Lung (tissue), 11 donors: ENCODE measurements at regions not wholly inside any gene's neighbourhood (a gene's known extent, or its start where the extent isn't known, plus 50 kb on each side); places are given as distances from the start of the nearest gene placed in this dataset.

Experiments used
- ATAC-seq: fragments of 200-7000 bp; cut with Tn5 transposase; one replicate; pipeline ENCODE4 v1.9.1; 2020; ENCODE audit warnings: moderate number of reproducible peaks; ENCODE audit not compliant: insufficient read depth, low FRiP score
- DNase-seq, 3 donors: peaks; one replicate each; pipeline ENCODE4 v3.0.0-alpha.2; 2013 to 2017
- H3K27ac ChIP-seq, 2 donors: one replicate each; pipeline ENCODE4 v1.5.1; 2013; ENCODE audit warnings: mild to moderate bottlenecking in 2 of 2, moderate library complexity in 2 of 2, control low read depth in 1 of 2, inconsistent platforms in 1 of 2, low read depth in 1 of 2, low read length in 1 of 2
- H3K27me3 ChIP-seq, 3 donors: one replicate each; pipeline ENCODE4 v1.5.1; 2013; ENCODE audit warnings: low read length in 2 of 3; ENCODE audit not compliant: control insufficient read depth in 3 of 3, insufficient read depth in 3 of 3
- H3K36me3 ChIP-seq, 4 donors: one replicate each; pipeline ENCODE4 v1.5.1; 2013; ENCODE audit warnings: low read length in 4 of 4, mild to moderate bottlenecking in 1 of 4, moderate library complexity in 1 of 4; ENCODE audit not compliant: control insufficient read depth in 4 of 4, insufficient read depth in 4 of 4
- H3K4me1 ChIP-seq, 5 donors: one replicate each; pipeline ENCODE4 v1.5.1; 2013; ENCODE audit warnings: low read length in 5 of 5, mild to moderate bottlenecking in 2 of 5, moderate library complexity in 1 of 5; ENCODE audit not compliant: control insufficient read depth in 5 of 5, insufficient read depth in 5 of 5
- H3K4me3 ChIP-seq: one replicate; pipeline ENCODE4 v1.5.1; 2013; ENCODE audit warnings: mild to moderate bottlenecking, control low read depth, moderate library complexity
- H3K9ac ChIP-seq, 2 donors: one replicate each; pipeline ENCODE4 v1.5.1; 2013; ENCODE audit warnings: low read length in 2 of 2, control low read depth in 1 of 2; ENCODE audit not compliant: insufficient read depth in 1 of 2
- H3K9me3 ChIP-seq, 4 donors: one replicate each; pipeline ENCODE4 v1.5.1; 2013; ENCODE audit warnings: low read length in 3 of 4, mild to moderate bottlenecking in 1 of 4, moderate library complexity in 1 of 4; ENCODE audit not compliant: control insufficient read depth in 4 of 4, insufficient read depth in 3 of 4
- CTCF ChIP-seq: IDR thresholded peaks from 2 replicates; pipeline ENCODE4 v1.5.1; 2012; ENCODE audit warnings: mild to moderate bottlenecking; ENCODE audit errors: control extremely low read depth, extremely low read depth
- WGBS, 2 donors: extraction: QIAGEN DNeasy Blood & Tissue Kit; methylation state at CpG; one replicate each; pipeline ENCODE4 v1.1.7; 2013; 5-methylcytosine and 5-hydroxymethylcytosine counted together
- donor health status: control.
- donor health status: control.
- donor health status: Bipolar disorder and iron deficiency.
- donor health status: healthy.
- donor health status: DM: yes; HTN: yes; CAD: no.

GRCh38 chr7:142328551-142328950 is 70.7 kb upstream of the PRSS58 start:
- H3K27me3 ChIP-seq, result no peaks in the 10 kb centered on the region
- DNase-seq, result no peak
- TF ChIP-seq CTCF, result no peak
- H3K4me3 ChIP-seq, result no peak overlapping the region
- no peak for ATAC-seq
- no peaks in the 10 kb centered on the region for H3K36me3 ChIP-seq
- no peaks in the 10 kb centered on the region for H3K9me3 ChIP-seq
- no peak overlapping the region for H3K27ac ChIP-seq
- WGBS, 2 donors, result 73 to 75% methylated on average over 6 of the region's 6 CpGs
- no peaks in the 10 kb centered on the region for H3K4me1 ChIP-seq
- H3K9ac ChIP-seq, result no peak overlapping the region

- Histone ChIP-seq H3K4me3 (no peak overlapping the region), H3K9ac (no peak overlapping the region), H3K4me1 (no peaks in the 10 kb centered on the region), H3K27ac (no peak overlapping the region), H3K27me3 (no peaks in the 10 kb centered on the region), H3K36me3 (no peaks in the 10 kb centered on the region), H3K9me3 (no peaks in the 10 kb centered on the region)
- TF ChIP-seq CTCF, result no peak
- DNase-seq (no peak), ATAC-seq (no peak)
- 53 to 59% methylated on average over 11 of the region's 11 CpGs for WGBS, 2 donors
These were observed 70.0 kb upstream of the PRSS58 start for GRCh38 chr7:142327628-142328405.

GRCh38 chr7:142323706-142324105 is 65.8 kb upstream of the PRSS58 start:
- no peaks in the 10 kb centered on the region for H3K36me3 ChIP-seq
- ATAC-seq (no peak), DNase-seq (peak in 2 of 3 donors; percentile 4 to 21)
- H3K4me1 ChIP-seq, result no peaks in the 10 kb centered on the region
- H3K4me3 ChIP-seq, result no peak overlapping the region
- H3K9ac ChIP-seq, result no peak overlapping the region
- 2 to 15% methylated on average over 3 to 4 of the region's 4 CpGs for WGBS, 2 donors
- H3K27me3 ChIP-seq, result no peaks in the 10 kb centered on the region
- no peak for TF ChIP-seq CTCF
- H3K9me3 ChIP-seq, result peaks cover 0 to 3% (median 0%) of the 10 kb centered on the region in 4 donors
- no peak overlapping the region for H3K27ac ChIP-seq

- Histone ChIP-seq H3K4me3 (no peak overlapping the region), H3K4me1 (no peaks in the 10 kb centered on the region), H3K9ac (no peak overlapping the region), H3K27me3 (no peaks in the 10 kb centered on the region), H3K27ac (no peak overlapping the region), H3K9me3 (peaks cover 0 to 3% (median 0%) of the 10 kb centered on the region in 4 donors), H3K36me3 (no peaks in the 10 kb centered on the region)
- no peak for ATAC-seq
- DNase-seq, result no peak
- no peak for TF ChIP-seq CTCF
- 58 to 74% methylated on average over 7 of the region's 7 CpGs for WGBS, 2 donors
These were observed 63.5 kb upstream of the PRSS58 start for GRCh38 chr7:142321391-142321790.
